ENCODE measurements at regions not wholly inside any gene's neighbourhood (a gene's known extent, or its start where the extent isn't known, plus 50 kb on each side); places are given as distances from the start of the nearest gene placed in this dataset.

DNA sequence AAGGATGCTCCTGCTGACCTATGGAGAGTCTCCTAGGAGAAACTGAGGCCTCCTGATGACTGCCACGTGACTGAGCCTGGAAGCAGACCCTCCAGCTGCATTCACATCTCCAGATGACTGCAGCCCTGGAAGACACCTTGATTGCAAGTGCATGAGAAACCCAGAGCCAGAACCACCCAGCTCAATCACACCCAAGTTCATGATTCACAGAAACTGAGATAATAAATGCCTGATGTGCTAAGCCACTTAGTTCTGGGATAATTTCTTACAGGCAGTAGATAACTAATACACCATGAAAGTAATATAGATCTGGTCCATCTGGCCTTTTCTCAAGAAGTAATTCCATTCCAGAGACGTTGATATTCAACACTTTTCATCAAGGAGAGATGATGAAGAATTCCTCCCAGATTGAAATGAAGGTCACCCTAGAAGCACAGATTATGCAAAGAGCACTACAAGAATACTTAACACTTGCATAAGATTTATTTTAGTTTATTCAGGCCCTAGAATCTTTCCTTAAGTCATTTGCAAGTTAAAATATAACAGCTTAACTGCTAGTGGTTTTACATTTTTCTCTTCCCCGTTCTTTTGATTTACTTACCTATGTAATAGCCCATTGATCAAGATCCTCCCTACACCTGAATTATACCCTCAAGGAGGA is 208.2 kb upstream of the INHBA start:
- in situ Hi-C loops (cut with MboI) (no loop called here), intact Hi-C loops (cut with micrococcal nuclease; ENCODE audit: unreplicated experiment) (no loop called here)
- H3K9ac ChIP-seq (ENCODE audit: control insufficient read depth, insufficient read depth, low read length) = no peak overlapping the region
- H3K27ac ChIP-seq (ENCODE audit: control insufficient read depth, insufficient read depth) = no peak overlapping the region
- no peak overlapping the region for H3K4me3 ChIP-seq
- H3K9me3 ChIP-seq (replicated peaks; ENCODE audit: control insufficient read depth, insufficient read depth, low read length) = no peaks in the 10 kb centered on the region; the same call in 2 of the 3 replicates
- DNase-seq (ENCODE audit: low read depth, low spot score) (no peak), FAIRE-seq (no peak), ATAC-seq (no peak)
- no peaks in the 10 kb centered on the region for H3K27me3 ChIP-seq (replicated peaks in 1 of 2; ENCODE audit: control insufficient read depth in 2 of 2, insufficient read depth in 2 of 2, low read length in 1 of 2)
- H3K36me3 ChIP-seq (ENCODE audit: control insufficient read depth in 2 of 2, insufficient read depth in 2 of 2, low read length in 1 of 2) = no peaks in the 10 kb centered on the region
- ChIA-PET RAD21 (ENCODE audit: unreplicated experiment) (interaction anchor here (0.5 kb wide), 1 partner anchor 137 kb away, joined by 3 read pairs; no protein-coding TSS in a partner anchor), POLR2A (no interaction called here), CTCF (interaction anchor here (1.4 kb wide), 1 partner anchor 30 kb away, joined by 6 read pairs; no protein-coding TSS in a partner anchor), SMC1A (ENCODE audit: uncharacterized antibody, unreplicated experiment) (interaction anchor here (0.9 kb wide), 1 partner anchor 10 kb away, joined by 5 read pairs; no protein-coding TSS in a partner anchor)
- no TSS peak for BruUV-seq (replicated peaks)
- no peak overlapping the region for H3K4me2 ChIP-seq (ENCODE audit: control insufficient read depth, insufficient read depth)
- H3K4me1 ChIP-seq (ENCODE audit: control insufficient read depth, insufficient read depth, low read length) = no peaks in the 10 kb centered on the region
- no peak overlapping the region for H2AFZ ChIP-seq (ENCODE audit: control insufficient read depth, low read depth, low read length)
- H4K20me1 ChIP-seq (ENCODE audit: control insufficient read depth, insufficient read depth) = no peaks in the 10 kb centered on the region
- 40% methylated on average over 3 of the region's 3 CpGs for WGBS (ENCODE audit: insufficient coverage, insufficient replicate concordance, low lambda C conversion rate, missing lambda C conversion rate)
- H3K79me2 ChIP-seq (ENCODE audit: control insufficient read depth, insufficient read depth, low read length) = no peaks in the 10 kb centered on the region
- TF ChIP-seq ZNF217 (IDR thresholded peaks at IDR 0.05) (no peak), TARDBP (IDR thresholded peaks at IDR 0.05; ENCODE audit: borderline replicate concordance) (no peak), ZZZ3 (IDR thresholded peaks at IDR 0.05; ENCODE audit: control insufficient read depth, insufficient read length, low read depth) (no peak), BMI1 (IDR thresholded peaks at IDR 0.05; ENCODE audit: borderline replicate concordance) (no peak), CBX5 (IDR thresholded peaks at IDR 0.05; ENCODE audit: low read depth) (no peak), SP1 (IDR thresholded peaks at IDR 0.05; ENCODE audit: low read depth, low read length) (no peak), EP300 (IDR thresholded peaks at IDR 0.05; ENCODE audit: borderline replicate concordance in 1 of 2, control insufficient read depth in 1 of 2, low read depth in 2 of 2, low read length in 2 of 2) (no peak), TCF7 (IDR thresholded peaks at IDR 0.05; ENCODE audit: borderline replicate concordance) (no peak), ZNF384 (IDR thresholded peaks at IDR 0.05; ENCODE audit: borderline replicate concordance, low read depth, low read length) (no peak), TCF12 (IDR thresholded peaks at IDR 0.05; ENCODE audit: low read depth, low read length) (no peak)
- TF ChIP-seq, protein P1, sequence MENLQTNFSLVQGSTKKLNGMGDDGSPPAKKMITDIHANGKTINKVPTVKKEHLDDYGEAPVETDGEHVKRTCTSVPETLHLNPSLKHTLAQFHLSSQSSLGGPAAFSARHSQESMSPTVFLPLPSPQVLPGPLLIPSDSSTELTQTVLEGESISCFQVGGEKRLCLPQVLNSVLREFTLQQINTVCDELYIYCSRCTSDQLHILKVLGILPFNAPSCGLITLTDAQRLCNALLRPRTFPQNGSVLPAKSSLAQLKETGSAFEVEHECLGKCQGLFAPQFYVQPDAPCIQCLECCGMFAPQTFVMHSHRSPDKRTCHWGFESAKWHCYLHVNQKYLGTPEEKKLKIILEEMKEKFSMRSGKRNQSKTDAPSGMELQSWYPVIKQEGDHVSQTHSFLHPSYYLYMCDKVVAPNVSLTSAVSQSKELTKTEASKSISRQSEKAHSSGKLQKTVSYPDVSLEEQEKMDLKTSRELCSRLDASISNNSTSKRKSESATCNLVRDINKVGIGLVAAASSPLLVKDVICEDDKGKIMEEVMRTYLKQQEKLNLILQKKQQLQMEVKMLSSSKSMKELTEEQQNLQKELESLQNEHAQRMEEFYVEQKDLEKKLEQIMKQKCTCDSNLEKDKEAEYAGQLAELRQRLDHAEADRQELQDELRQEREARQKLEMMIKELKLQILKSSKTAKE (IDR thresholded peaks at IDR 0.05; ENCODE audit: low read depth, poor library complexity, severe bottlenecking) = no peak
- TF ChIP-seq, protein P2, sequence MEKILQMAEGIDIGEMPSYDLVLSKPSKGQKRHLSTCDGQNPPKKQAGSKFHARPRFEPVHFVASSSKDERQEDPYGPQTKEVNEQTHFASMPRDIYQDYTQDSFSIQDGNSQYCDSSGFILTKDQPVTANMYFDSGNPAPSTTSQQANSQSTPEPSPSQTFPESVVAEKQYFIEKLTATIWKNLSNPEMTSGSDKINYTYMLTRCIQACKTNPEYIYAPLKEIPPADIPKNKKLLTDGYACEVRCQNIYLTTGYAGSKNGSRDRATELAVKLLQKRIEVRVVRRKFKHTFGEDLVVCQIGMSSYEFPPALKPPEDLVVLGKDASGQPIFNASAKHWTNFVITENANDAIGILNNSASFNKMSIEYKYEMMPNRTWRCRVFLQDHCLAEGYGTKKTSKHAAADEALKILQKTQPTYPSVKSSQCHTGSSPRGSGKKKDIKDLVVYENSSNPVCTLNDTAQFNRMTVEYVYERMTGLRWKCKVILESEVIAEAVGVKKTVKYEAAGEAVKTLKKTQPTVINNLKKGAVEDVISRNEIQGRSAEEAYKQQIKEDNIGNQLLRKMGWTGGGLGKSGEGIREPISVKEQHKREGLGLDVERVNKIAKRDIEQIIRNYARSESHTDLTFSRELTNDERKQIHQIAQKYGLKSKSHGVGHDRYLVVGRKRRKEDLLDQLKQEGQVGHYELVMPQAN (conservative IDR thresholded peaks at IDR 0.05) = no peak
- TF ChIP-seq, protein P3, sequence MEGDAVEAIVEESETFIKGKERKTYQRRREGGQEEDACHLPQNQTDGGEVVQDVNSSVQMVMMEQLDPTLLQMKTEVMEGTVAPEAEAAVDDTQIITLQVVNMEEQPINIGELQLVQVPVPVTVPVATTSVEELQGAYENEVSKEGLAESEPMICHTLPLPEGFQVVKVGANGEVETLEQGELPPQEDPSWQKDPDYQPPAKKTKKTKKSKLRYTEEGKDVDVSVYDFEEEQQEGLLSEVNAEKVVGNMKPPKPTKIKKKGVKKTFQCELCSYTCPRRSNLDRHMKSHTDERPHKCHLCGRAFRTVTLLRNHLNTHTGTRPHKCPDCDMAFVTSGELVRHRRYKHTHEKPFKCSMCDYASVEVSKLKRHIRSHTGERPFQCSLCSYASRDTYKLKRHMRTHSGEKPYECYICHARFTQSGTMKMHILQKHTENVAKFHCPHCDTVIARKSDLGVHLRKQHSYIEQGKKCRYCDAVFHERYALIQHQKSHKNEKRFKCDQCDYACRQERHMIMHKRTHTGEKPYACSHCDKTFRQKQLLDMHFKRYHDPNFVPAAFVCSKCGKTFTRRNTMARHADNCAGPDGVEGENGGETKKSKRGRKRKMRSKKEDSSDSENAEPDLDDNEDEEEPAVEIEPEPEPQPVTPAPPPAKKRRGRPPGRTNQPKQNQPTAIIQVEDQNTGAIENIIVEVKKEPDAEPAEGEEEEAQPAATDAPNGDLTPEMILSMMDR (IDR thresholded peaks at IDR 0.05 in 2 of 3, conservative IDR thresholded peaks at IDR 0.05 in 1 of 3; ENCODE audit: control insufficient read depth in 2 of 3, extremely low read depth in 1 of 3, insufficient read depth in 1 of 3, low read depth in 3 of 3, low read length in 3 of 3) = no peak
- TF ChIP-seq, protein P4, sequence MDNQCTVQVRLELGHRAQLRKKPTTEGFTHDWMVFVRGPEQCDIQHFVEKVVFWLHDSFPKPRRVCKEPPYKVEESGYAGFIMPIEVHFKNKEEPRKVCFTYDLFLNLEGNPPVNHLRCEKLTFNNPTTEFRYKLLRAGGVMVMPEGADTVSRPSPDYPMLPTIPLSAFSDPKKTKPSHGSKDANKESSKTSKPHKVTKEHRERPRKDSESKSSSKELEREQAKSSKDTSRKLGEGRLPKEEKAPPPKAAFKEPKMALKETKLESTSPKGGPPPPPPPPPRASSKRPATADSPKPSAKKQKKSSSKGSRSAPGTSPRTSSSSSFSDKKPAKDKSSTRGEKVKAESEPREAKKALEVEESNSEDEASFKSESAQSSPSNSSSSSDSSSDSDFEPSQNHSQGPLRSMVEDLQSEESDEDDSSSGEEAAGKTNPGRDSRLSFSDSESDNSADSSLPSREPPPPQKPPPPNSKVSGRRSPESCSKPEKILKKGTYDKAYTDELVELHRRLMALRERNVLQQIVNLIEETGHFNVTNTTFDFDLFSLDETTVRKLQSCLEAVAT (IDR thresholded peaks at IDR 0.05) = no peak
